ENCODE measurements at regions not wholly inside any gene's neighbourhood (a gene's known extent, or its start where the extent isn't known, plus 50 kb on each side); places are given as distances from the start of the nearest gene placed in this dataset.

DNA sequence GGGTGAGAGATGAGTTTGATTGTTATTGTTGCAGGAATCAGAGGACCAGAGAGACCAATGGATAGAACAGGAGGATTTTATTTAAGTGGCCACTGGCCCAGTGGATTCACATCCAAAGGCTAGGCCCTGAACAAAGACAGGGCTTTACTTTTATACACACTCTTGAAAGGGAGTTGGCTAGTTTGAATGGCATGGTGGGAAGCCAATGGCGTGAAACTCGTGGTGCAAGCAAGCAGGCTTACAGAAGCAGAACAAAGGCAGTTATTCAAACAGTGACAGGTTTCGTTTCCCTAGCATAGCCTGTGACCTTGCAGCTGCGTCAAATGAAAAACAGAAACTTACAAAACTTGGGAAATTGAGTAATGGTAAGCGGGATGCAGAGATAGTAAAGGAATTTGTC, 110.2 kb upstream of the PRDX4 start:
- FAIRE-seq: no peak
- H4K8ac ChIP-seq (ENCODE audit: extremely low read depth, insufficient read depth, low read length): no peak overlapping the region
- TF ChIP-seq TAF7 (optimal IDR thresholded peaks at IDR 0.05; ENCODE audit: borderline replicate concordance, low read depth, low read length): no peak
- TF ChIP-seq CBX5 (IDR thresholded peaks at IDR 0.05; ENCODE audit: low read depth, low read length): no peak
- no peak for TF ChIP-seq EZH2 (IDR thresholded peaks at IDR 0.05; ENCODE audit: low read depth, low read length, severe bottlenecking)
- TF ChIP-seq, protein P1, sequence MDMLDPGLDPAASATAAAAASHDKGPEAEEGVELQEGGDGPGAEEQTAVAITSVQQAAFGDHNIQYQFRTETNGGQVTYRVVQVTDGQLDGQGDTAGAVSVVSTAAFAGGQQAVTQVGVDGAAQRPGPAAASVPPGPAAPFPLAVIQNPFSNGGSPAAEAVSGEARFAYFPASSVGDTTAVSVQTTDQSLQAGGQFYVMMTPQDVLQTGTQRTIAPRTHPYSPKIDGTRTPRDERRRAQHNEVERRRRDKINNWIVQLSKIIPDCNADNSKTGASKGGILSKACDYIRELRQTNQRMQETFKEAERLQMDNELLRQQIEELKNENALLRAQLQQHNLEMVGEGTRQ (IDR thresholded peaks at IDR 0.05; ENCODE audit: low read length): no peak
- TF ChIP-seq, protein P2, sequence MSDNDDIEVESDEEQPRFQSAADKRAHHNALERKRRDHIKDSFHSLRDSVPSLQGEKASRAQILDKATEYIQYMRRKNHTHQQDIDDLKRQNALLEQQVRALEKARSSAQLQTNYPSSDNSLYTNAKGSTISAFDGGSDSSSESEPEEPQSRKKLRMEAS (IDR thresholded peaks at IDR 0.05): no peak
- no peak for TF ChIP-seq BCL11A (IDR thresholded peaks at IDR 0.05; ENCODE audit: low read depth in 2 of 2, low read length in 2 of 2)
- no peak for TF ChIP-seq EP300 (IDR thresholded peaks at IDR 0.05; ENCODE audit: borderline replicate concordance in 1 of 2, low read depth in 2 of 2, low read length in 2 of 2)
- TF ChIP-seq SAP30 (IDR thresholded peaks at IDR 0.05; ENCODE audit: insufficient read depth, insufficient replicate concordance, low read length): no peak
- no peak for TF ChIP-seq RNF2 (IDR thresholded peaks at IDR 0.05; ENCODE audit: borderline replicate concordance, low read depth, low read length, missing control alignments, poor library complexity, severe bottlenecking)
- no peak for TF ChIP-seq KDM5A (IDR thresholded peaks at IDR 0.05; ENCODE audit: low read length)
- TF ChIP-seq CBX8 (IDR thresholded peaks at IDR 0.05; ENCODE audit: borderline replicate concordance, low read depth, low read length): no peak
- TF ChIP-seq SP2 (IDR thresholded peaks at IDR 0.05; ENCODE audit: low read length): no peak
- TF ChIP-seq RBBP5 (IDR thresholded peaks at IDR 0.05; ENCODE audit: borderline replicate concordance, low read depth, low read length): no peak

More for the DNA sequence above, 110.2 kb upstream of the PRDX4 start:
- Histone ChIP-seq H3K79me2 (ENCODE audit: control insufficient read depth in 1 of 2, insufficient read depth in 2 of 2, low read length in 2 of 2) (no peaks in the 10 kb centered on the region), H4K5ac (ENCODE audit: insufficient read length, low read depth, low read length) (no peak overlapping the region), H2BK15ac (ENCODE audit: low read length) (no peak overlapping the region), H4K20me1 (replicated peaks in 1 of 2; ENCODE audit: control insufficient read depth in 1 of 2, insufficient read depth in 2 of 2, low read length in 2 of 2) (no peaks in the 10 kb centered on the region), H2BK12ac (ENCODE audit: low read depth, low read length) (no peak overlapping the region), H3K79me1 (ENCODE audit: low read depth, low read length) (no peaks in the 10 kb centered on the region), H2BK20ac (ENCODE audit: low read length) (no peak overlapping the region), H3K9ac (replicated peaks in 1 of 4; ENCODE audit: extremely low read depth in 1 of 4, low read depth in 3 of 4, low read length in 3 of 4) (no peak overlapping the region), H2BK120ac (replicated peaks; ENCODE audit: low read depth, low read length) (no peak overlapping the region), H3K27me3 (replicated peaks in 1 of 4; ENCODE audit: control insufficient read depth in 3 of 4, extremely low read depth in 1 of 4, insufficient read depth in 3 of 4, low read length in 3 of 4) (no peaks in the 10 kb centered on the region), H3K18ac (ENCODE audit: extremely low read depth, low read length) (no peak overlapping the region), H3K36me3 (ENCODE audit: control insufficient read depth in 2 of 4, insufficient read depth in 4 of 4, low read length in 3 of 4) (no peaks in the 10 kb centered on the region), H2AK5ac (ENCODE audit: low read depth, low read length) (no peak overlapping the region), H3K9me3 (ENCODE audit: insufficient read depth in 2 of 2, low read depth in 1 of 2, low read length in 1 of 2) (no peaks in the 10 kb centered on the region), H3K4me3 (ENCODE audit: extremely low read depth in 1 of 4, insufficient read depth in 2 of 4, low read depth in 3 of 4, low read length in 4 of 4) (no peak overlapping the region), H3K27ac (ENCODE audit: low read depth, low read length) (no peak overlapping the region), H2AFZ (ENCODE audit: low read length) (no peak overlapping the region), H3K14ac (ENCODE audit: insufficient read length) (no peak overlapping the region), H3K4me2 (ENCODE audit: insufficient read depth in 1 of 2, low read depth in 2 of 2, low read length in 2 of 2) (no peak overlapping the region), H3K4ac (replicated peaks; ENCODE audit: insufficient read length, low read depth, low read length) (no peak overlapping the region), H3K23me2 (ENCODE audit: low read depth, low read length) (no peaks in the 10 kb centered on the region), H3K4me1 (replicated peaks in 1 of 4; ENCODE audit: control insufficient read depth in 3 of 4, insufficient read depth in 4 of 4, low read length in 3 of 4) (peaks cover 0 to 3% (median 0%) of the 10 kb centered on the region in 4 experiments; a peak in 1 of 7 replicates), H2BK5ac (ENCODE audit: low read depth, low read length) (no peak overlapping the region), H3K23ac (ENCODE audit: insufficient read length) (no peak overlapping the region), H3K56ac (replicated peaks; ENCODE audit: insufficient read length, low read depth, low read length) (no peak overlapping the region), H4K91ac (replicated peaks; ENCODE audit: insufficient read length, low read length) (no peak overlapping the region)
- DNase-seq (ENCODE audit: low read depth in 1 of 2, low spot score in 2 of 2): no peak
- ChIA-PET POLR2A (ENCODE audit: partially characterized antibody) (no interaction called here), CTCF (ENCODE audit: partially characterized antibody) (no interaction called here)
- 90% methylated on average over 5 of the region's 5 CpGs; no CpG with 5 or more reads in 1 of the 2 experiments for WGBS, 2 experiments (ENCODE audit: extremely low coverage in 1 of 2, insufficient coverage in 1 of 2, insufficient read length in 1 of 2, insufficient replicate concordance in 2 of 2, low coverage in 1 of 2, low lambda C conversion rate in 2 of 2, missing lambda C conversion rate in 1 of 2)
